Hepatocyte (in vitro differentiated cells): ENCODE measurements at regions not wholly inside any gene's neighbourhood (a gene's known extent, or its start where the extent isn't known, plus 50 kb on each side); places are given as distances from the start of the nearest gene placed in this dataset.

Experiments
- EZH2 ChIP-seq: fragments of 200-600 bp; sonication (generic); IDR thresholded peaks from 2 replicates; pipeline ENCODE4 v1.6.1; 2016; ENCODE audit warnings: antibody characterized with exemption, mild to moderate bottlenecking, borderline replicate concordance
- TF ChIP-seq, protein P1 (sequence below): fragments of 200-600 bp; sonication (generic); IDR thresholded peaks from 2 replicates; pipeline ENCODE4 v1.5.1; 2016; ENCODE audit warnings: antibody characterized with exemption, mild to moderate bottlenecking; ENCODE audit not compliant: poor library complexity

DNA sequence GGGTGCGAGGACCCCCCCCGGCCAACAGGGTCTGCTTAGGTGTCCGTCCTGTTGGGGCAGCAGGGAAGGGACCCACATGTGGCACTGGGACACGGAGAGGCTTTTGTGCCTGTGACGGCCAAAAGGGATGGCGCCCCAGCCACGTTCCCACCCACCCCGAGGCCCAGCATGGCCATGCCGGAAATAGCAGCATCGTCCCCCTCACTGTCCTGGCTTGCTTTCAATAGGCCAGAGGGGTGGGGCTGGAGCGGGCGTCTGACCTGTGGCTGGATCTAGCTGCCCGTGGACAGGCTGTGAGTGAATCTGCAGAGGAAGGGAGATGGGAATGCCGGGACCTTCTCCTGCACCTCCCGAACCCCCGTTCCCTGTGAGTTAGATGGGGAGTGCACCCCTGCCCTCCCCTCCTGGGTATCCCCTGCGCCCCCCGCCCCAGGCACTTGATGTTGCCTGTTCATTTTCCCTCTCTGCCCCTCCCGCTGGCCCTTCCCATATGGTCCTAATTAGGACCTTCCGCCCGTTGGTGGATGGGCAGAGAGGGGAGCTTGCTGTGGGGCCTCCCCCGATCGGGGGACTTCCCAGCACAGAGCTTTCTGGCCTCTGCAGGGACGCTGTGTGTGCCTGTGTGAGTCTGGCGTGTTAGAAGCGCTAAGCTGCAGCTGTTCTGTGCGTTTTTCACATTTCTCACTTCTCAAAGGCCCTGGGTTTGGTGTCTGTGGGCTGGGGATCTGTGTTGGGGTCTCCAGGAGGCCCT lies 292.8 kb downstream of the SEC14L1 start:
- TF ChIP-seq, protein P1, sequence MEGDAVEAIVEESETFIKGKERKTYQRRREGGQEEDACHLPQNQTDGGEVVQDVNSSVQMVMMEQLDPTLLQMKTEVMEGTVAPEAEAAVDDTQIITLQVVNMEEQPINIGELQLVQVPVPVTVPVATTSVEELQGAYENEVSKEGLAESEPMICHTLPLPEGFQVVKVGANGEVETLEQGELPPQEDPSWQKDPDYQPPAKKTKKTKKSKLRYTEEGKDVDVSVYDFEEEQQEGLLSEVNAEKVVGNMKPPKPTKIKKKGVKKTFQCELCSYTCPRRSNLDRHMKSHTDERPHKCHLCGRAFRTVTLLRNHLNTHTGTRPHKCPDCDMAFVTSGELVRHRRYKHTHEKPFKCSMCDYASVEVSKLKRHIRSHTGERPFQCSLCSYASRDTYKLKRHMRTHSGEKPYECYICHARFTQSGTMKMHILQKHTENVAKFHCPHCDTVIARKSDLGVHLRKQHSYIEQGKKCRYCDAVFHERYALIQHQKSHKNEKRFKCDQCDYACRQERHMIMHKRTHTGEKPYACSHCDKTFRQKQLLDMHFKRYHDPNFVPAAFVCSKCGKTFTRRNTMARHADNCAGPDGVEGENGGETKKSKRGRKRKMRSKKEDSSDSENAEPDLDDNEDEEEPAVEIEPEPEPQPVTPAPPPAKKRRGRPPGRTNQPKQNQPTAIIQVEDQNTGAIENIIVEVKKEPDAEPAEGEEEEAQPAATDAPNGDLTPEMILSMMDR, result no peak
- no peak for TF ChIP-seq EZH2
